HG03280 (cell line): ENCODE measurements at regions not wholly inside any gene's neighbourhood (a gene's known extent, or its start where the extent isn't known, plus 50 kb on each side); places are given as distances from the start of the nearest gene placed in this dataset.

Experiments
- ATAC-seq: cut with Tn5 transposase; IDR thresholded peaks from one replicate; pipeline ENCODE4 v1.9.1; 2021; ENCODE audit warnings: mild to moderate bottlenecking, moderate library complexity; ENCODE audit not compliant: unreplicated experiment

DNA sequence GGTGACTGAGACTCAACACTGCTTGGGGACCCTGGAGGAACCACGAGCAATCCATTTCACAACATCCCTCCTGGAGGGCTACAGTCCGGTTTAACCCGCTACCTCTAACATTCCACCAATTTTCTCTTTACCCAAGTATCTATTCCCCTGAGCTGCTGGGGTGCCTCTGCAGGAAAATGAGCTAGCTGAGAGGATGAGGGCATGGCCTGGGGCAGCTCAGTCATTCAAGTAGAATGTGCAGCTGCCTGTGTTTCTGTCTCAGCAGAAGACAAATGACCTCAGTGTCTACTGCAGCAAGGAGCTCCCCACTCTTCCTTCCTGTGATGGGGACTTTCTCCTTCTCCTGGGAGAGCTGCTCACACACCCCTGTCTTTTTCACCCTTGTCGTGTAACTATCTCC is 120.8 kb downstream of the ZNF518B start:
- no peak for ATAC-seq

DNA sequence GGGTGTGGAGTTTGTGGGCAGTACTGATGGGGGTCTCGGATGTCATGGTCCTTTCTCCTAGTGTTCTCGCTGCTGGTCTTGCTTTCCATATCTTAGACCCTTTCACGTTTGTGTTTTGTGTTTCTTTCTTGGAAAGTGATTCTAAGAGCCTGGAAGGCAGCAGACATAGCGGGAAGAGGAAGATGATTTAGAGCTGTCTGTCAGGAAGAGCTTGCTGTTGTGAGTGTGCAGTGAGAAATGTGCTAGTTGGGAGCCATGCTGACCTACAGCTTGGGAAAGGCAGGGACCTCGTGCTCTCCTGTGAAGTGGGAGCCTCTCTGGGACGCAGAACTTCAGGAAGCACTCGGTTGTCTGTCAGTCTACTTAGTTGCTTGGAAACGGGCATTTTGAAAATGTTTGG is 122.2 kb downstream of the ZNF518B start:
- ATAC-seq, result no peak

DNA sequence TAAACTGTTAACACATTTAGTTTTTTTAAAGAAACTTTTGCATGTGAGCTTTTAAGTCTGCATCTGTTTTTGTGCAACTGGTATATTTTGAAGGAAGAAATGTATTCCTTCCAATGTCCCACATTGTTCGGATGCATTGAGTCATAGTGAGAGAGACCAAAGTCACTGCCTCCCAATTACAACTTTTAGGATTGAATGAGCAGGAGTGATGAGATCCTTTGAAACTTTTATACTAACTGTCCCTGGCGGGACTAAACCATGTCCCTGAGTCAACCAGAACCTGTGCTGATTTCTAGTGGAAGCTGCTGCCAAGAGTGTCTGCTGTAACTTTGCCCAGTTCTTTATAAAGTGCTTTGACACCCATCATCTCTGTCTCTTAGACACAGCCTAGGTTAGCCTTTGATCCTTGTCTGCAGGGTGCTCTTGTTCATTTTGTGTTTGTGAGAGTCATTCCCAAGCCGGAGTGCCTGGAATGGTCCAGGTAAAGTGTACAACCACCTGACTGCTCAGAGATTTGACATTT is 122.7 kb downstream of the ZNF518B start:
- ATAC-seq, result no peak

DNA sequence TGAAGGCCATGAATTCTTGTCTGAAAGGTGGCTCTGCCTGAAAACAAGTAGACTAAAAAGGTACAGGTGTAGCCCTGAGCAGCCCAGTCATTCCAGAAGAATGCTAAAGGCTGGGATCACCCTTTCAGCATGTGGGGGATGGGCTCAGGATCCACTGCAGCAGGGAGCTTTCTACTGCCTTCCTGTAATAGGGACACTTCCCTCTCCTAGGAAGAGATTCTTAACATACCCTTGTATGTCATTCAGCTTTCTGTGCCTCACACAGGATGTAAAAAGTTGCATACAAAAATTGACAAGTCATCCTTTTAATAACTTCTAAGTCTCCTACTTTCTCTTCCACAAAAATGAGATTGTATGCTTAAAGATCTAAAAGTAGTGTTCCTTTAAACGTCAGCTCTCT is 123.3 kb downstream of the ZNF518B start:
- no peak for ATAC-seq

DNA sequence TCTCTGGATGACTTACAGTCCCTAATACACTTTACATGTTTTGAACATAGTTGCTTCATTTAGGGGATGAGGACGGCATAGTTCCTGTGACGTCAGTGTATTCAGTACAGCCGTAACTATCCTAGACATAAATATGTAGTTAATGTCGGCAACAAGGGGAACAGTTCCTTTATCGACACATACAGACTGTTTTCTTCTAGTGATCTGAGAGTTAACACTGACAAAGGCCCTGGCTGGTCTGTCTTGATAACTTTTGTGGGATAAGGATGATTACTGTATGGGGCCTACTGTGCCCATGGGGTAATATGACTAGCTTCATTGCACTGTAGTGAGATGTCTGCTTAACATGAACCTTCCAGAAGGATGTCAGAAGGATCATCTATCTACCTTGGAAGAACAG is 131.2 kb downstream of the ZNF518B start:
- no peak for ATAC-seq

DNA sequence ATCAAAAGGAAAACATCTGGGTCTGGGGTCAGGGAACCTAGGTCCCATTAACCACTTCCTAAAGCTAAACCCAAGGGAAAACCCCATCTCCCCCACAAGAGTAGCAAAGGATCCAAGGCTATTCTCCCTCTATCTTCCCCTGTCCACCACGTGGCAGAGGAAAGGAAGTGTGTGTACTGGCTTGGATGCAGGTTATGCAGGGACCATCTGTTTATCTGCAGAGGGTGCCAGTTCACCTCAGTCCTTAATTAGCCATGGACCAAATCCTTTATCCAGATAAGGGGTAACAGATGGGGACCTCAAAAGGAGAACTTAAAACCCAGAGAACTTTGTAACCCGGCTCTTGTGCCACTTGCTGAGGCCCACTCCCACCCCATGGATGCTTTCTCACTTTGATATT is 135.3 kb downstream of the ZNF518B start:
- no peak for ATAC-seq

DNA sequence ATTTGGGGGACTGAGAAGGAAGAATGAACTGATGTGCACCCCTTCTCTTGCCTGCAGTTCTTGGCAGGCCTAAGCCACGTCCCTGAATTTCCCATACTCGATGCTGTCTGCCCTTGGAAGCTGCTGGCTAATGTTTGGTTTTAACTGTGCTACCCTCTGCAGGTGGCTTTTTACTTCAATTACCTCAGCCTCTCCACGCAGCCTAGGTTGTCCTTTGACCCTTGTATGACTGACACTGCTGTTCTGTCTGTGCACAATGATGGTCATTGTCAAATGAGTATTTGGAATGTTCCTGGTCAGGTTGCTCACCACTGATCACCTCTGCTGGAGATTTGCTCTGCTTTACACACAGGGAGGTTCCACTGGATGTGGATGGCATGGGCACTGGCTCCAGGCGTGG is 137.1 kb downstream of the ZNF518B start:
- ATAC-seq, result no peak

DNA sequence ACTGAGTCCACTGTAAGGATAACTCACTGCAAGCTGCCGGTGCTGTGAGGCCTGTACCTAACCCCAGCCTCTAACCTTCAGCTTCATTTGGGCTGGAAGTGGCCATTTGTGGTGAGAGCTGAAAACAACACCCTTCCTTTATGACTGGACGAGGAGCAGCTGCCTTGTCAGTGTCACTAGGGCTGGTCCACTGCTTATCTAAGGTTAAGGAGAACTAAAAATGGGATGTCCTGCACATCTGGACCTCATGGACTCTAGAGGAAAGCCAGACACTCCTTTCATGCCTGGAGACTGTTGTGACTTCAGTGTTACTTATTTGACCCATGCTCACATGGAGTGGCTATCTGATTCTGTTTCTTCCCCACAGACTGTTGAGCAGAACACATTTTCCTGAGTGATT is 139.9 kb downstream of the ZNF518B start:
- no peak for ATAC-seq

DNA sequence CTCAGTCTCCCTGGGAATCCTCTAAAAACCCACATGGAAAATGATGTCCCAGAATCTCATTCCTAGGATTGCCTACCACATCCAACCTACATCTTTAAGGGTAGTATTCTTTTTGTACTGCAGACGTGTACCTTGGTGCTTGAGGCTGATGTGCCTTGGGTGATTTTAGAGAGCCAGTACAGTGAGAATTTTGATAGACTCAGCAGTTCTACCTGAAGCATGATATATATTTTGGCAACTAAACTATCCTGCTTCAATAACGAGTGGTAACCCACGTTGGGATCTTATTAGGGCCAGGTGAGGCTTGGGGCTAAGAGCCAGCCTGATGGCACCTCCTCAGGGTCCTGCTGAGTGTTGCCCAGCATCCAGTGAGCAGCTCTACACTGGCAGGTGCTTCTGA is 140.4 kb downstream of the ZNF518B start:
- no peak for ATAC-seq

DNA sequence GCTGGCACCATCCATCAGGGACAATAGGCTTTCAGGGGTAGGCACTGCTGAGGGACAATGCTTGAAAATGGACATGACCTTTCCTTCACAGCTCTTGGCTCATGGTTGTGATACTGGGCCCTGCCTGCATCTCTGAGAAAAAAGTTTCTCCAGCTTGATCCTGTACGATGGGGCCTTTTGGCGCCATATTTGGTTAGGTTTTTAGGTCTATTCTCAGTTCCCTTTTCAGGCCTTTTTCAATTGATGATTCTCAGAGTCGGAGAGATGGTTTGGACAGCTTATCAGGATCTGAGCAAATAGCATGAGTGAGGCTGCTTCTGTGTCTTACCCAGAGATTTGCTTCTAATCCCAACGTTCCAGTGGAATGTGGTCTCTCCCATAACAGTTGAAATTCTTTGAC is 141.6 kb downstream of the ZNF518B start:
- ATAC-seq, result no peak

DNA sequence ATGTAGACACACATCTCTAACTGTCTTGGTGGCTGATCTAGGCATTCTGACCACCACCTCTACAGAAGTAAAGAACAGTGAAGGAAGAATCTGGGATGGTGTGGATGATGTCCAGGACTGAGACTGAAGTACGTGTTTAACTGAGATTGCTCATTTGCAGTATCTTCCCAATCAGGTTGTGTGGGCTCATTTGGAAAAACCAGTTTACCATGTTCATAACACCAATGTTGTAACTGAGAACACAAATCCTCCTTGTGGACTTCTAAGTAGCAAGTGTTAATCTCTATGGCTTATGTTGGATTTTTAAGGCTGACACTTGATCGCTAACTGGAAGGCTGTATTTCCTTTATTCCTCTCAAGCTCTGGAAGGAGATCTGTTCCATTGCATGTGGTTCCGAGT is 144.7 kb downstream of the ZNF518B start:
- ATAC-seq, result no peak

DNA sequence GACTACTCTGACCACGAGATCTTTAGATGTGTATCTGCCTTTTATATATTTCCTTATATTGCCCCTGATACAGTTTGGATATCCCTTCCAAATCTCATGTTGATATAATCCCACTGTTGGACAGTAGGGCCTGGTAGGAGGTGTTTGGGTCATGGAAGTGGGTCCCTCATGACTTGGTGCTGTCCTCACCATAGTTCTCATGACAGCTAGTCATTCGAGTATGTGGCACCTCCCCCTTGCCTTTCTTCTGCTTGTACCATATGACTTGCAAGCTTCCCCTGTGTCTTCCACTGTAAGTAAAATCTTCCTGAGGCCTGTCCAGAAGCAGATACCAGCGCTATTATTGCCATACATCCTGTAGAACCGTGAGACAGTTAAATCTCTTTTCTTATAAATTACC is 145.3 kb downstream of the ZNF518B start:
- ATAC-seq, result no peak

DNA sequence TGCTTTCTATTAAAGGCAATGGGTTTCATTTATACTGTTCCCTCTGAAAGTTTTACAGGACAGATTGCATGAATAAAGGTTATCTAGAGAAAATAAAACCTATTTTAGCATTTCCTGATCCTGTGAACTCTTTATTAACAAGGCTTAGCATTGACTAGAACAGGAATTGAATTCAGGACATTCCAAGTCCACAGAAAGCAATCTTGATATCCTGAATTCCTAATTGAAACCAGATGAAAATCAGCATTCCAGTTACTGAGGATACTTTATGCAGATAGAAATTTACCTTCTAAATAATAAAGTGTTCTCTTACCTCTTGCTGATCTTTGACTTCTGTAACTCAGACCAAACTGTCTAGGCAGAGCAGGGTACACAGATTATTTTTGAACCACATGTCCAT is 151.4 kb downstream of the ZNF518B start:
- ATAC-seq, result no peak

DNA sequence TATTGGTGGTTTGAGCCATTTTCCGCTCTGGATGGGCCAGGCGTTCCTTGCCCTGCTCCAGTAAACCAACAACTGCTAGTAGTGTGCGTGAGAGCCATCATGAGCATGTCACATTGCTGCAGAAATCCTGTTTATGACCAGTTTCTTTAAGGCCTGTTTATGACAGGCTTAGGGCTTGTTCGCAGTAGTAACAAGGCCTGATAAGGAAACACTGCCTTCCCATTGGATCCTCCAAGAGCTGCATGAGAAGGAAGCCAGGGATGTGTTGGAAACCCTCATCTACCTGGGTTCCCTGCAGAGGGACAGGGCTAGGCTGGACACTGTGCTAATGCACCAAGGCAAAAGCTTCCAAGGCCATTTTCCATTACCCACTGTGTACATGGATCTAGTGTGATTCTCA is 153.9 kb downstream of the ZNF518B start:
- no peak for ATAC-seq

DNA sequence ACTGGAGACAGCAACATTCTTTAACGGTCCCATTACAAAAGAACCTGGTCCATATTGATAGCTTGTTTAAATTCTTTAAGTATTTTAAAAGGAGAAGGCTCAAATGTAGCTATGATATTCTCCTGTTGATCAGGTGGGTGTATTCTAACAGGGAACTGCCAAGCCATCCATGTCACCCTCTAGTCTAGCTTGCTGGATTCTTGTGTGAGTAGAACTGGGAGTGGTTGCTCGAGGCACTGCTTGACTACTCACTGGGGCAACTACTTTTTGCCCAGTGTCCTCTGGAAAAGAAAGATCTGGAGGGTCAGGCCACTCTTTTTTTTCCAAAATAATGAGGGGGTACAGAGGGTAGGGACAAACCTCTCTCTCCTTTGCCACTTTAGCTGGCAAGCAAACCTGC is 155.1 kb downstream of the ZNF518B start:
- ATAC-seq, result no peak

DNA sequence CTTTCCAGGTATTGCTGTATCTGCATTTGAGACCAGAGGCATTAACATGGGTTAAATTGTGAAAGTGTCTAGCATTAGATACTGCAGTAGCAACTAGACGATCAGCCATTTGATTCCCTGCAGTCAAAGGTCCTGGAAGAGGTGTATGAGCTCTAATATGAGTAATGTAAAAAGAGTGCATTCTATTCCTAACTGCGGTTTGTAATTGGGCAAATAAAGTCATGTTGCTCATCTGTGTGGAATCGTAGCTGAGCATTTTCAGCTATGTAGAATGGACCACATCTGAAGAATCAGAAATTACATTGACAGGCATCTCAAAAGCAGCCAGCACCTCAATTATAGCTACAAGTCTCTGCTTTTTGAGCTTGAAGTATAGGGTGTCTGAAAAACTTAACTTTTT is 157.6 kb downstream of the ZNF518B start:
- ATAC-seq, result no peak

DNA sequence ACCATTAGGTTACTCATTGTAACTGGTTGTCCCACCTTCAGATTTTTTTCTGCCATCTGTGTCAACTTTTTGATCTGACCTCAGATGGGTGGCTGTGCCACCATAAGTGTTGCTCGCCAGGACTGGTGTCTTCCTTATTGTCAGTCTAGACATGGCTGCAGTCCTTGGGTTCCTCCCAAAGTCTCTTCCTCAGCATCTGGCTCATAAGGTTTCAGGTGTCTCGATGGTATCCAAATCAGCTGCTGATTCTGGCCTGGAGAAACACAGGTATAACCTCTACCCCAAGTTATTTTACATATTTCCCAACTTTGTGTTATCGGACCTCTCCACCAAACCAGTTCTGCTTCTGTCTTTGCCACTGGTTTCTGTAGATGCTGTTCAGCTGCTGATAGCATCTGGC is 158.5 kb downstream of the ZNF518B start:
- ATAC-seq, result no peak

DNA sequence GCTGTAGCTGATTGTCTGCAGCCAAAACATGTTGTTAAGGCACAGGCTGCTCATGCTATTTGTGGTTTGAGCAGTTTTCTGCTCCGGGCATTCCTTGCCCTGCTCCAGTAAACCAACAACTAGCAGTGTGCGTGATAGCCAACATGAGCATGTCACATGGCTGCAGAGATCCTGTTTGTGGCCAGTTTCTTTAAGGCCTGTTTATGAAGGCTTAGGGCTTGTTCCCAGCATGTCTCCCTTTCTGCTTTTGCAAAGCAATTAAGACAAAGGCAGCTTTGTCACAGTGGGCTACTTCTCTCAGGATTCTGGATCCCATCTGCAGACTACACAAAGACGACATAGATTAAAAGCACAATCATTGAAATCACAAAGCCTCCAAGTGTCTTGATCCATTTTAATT is 160.5 kb downstream of the ZNF518B start:
- ATAC-seq, result no peak

DNA sequence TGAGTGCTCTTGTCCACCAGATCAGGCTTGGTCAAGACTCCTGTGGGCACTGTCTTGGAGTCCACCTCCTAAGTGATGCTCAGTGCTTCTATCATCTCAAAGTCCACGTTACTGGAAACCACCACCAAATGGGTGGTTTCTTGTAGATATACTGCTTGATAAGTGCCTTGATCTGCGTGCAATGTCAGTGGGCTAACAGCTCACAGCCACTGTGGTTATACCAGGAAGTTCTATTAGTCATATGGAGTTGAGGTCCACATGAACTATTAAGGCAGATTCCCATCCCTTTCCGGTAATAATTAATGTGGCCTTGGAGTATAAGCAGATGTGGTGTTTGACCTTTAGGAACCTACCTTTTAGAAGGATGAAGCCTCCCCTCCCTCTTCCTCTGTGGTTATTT is 161.9 kb downstream of the ZNF518B start:
- ATAC-seq, result no peak

DNA sequence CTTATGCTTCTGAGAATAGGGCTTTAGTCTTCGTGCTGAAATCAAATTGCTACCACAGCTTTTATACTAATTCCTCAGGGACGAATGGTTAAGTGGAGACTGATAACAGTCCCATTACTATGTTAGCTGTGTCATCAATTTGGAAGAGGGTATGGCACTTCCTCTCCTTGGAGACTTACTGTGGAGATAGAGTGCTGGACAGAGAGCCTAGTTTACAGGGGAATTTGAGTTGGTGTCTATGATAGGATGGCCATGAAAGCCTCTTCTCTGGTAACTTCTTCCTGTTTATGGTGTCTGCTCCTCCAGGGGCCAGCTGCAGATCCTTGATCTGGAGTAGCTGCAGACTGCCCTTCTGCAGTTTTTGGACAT is 167.7 kb downstream of the ZNF518B start:
- no peak for ATAC-seq

DNA sequence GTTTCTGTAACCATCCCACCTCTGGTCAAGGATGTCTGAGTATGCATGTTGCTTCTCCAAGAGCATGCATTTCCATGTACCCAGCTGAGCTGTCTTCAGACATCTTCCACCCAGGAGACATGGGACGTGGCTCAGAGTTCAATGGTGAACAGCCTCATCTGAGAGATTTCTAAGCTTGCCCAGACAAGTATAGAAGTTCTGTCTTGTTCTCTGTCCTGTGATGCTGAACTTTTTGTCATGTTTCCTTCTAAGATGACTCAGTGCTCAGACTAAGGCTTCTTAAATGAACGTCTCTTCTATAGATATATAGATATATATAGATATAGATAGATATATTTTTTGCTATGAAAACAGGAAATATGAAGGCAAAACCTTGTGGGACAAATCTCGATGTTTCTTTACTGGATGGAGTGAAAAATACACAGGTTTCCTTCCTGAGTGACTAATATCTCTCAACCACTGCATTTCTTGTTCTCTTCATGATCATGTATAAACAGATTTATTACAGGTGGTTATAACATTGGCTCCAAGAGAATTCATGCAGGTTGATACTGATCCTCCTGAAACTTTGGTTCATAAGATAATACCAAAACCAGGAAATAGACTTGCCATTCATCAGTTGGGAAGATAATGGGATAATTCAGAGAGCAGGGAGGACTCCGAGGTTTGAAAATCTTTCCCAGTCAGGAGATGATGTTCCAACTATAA is 168.2 kb downstream of the ZNF518B start:
- no peak for ATAC-seq

DNA sequence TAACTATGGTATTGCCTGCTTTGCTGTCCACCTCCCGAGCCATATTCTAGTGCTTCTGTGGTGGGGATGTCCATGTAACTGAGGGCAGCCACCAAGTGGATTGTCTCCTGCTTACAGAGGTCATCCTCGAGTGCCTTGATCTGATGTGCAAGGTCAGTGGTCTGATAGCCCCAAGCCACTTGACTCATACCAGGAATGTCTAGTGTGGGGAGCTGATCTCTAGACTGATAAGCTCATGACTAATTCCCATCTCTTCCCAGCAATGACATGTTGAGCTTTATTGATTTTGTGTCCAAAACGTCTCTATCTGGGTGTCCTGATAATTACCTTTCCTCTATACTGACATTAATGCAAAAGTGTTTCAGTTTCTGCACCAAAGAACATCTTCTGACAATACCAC is 168.4 kb upstream of the WDR1 start:
- no peak for ATAC-seq

DNA sequence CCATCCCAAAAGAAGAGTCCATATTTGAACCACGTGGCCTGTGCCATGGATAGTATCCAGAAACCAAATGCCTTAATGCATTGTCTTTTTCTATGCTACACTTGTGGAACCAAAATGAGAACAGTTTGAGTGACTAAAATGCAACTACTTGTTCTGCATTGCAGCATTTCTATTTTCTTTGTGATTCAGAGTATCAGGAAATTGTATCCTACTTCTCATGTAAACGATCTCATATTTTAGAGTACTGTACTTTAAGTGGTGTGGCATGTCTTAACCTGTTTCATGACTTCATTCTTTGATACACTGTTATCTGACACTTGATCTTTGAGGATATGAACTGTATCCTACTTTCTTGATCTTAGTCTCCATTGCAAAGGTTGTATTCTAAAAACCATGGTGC is 167.2 kb upstream of the WDR1 start:
- ATAC-seq, result no peak
